NCI-H69 (cell line): ENCODE measurements at regions not wholly inside any gene's neighbourhood (a gene's known extent, or its start where the extent isn't known, plus 50 kb on each side); places are given as distances from the start of the nearest gene placed in this dataset.

Experiments
- DNase-seq: peaks from one replicate; lab custom pipeline; 2025; lab: John Stamatoyannopoulos, UW

- DNase-seq, result no peak
Observed at GRCh38 chr6:11925805-11926204, 86.3 kb upstream of the HIVEP1 start.

DNA sequence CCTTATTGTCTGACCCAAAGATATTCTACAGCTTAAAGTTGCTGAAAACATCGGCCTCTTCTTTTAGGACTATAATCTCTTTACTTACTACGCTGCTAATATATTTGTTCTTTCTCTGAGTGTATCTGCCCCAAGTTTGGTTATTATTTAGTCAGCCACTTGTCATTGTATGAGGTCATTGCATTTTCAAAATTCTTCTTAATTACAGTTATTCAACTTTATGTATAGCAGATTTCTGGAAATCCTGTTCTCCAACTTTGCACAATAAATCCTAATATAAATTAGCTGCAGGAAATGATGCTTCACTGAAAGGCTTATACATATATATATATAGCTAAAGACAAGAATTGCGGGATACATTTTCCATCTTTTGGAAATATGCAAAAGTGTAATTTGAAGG lies 88.5 kb upstream of the HIVEP1 start:
- no peak for DNase-seq

DNA sequence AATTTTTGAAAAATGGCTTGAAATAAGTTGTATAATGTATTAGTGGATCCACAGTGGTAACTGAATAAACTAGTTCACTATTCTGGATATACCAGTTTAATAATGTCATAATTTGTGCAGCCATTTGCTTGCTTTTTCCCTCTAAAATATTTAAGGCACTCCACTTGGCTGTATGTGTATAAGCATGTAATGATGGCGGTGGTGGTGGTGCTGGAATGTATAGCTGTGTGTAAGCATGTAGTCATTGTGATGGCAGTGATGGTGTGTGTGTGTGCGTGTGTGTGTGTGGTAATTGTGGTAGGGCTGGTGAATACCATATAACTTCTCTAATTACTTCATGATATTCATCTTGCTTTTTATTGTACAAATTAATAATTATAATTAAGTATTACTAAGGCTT lies 89.2 kb upstream of the HIVEP1 start:
- no peak for DNase-seq

GRCh38 chr6:11921751-11922150 lies 90.4 kb upstream of the HIVEP1 start:
- DNase-seq, result no peak

- DNase-seq, result peak; percentile 12
Observed at GRCh38 chr6:11921017-11921438, 91.1 kb upstream of the HIVEP1 start.

- DNase-seq, result no peak
Observed at GRCh38 chr6:11920566-11920965, 91.5 kb upstream of the HIVEP1 start.

GRCh38 chr6:11919771-11920440 lies 92.2 kb upstream of the HIVEP1 start:
- peak; percentile 47 for DNase-seq

DNA sequence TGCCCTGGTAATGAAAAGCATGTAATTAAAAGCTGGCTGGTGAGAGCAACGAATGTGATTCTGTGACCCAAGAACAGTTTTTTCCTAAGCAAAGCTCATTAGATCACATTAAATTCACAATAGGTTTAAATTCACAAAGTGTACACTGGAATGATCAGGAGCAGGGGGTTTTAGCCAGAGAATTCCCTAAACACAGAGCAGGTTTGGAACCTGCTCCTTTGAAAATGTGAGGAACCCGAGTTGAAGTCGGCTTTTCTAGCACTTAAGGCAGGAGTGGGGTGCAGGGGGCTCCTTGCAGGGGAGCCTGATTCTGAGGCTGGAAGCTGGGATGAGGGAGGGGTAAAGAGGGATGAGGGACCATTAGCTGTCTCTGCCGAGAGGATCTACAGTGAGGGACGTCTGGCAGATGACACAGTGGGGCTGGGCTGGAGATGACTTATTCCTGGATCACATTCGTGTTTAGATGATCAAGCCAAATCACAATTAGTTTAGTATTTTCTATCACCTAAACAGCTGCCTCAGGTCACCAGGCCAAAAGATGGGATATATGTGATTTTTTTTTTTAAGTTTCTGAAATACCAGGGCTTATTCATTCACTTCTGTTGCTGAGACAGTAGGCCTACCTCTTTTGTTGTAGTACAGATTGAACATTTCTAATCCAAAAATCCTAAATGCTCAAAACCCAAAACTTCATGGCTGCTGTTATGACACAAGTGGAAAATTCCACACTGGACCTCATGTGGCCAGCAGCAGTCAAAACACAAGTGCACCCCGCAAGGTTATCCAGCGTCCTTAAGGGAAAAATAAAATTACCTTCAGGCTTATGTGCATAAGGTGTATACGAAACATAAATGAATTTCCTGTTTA lies 93.1 kb upstream of the HIVEP1 start:
- peak; percentile 94 for DNase-seq

- DNase-seq, result peak; percentile 63
Observed at GRCh38 chr6:11917951-11918738, 94.0 kb upstream of the HIVEP1 start.

GRCh38 chr6:11912420-11912819 lies 99.7 kb upstream of the HIVEP1 start:
- peak; percentile 5 for DNase-seq

GRCh38 chr6:11911538-11911937 lies 100.6 kb upstream of the HIVEP1 start:
- no peak for DNase-seq

- no peak for DNase-seq
Observed at GRCh38 chr6:11909696-11910132, 102.4 kb upstream of the HIVEP1 start.

- no peak for DNase-seq
Observed at GRCh38 chr6:11908436-11909105, 103.5 kb upstream of the HIVEP1 start.

DNA sequence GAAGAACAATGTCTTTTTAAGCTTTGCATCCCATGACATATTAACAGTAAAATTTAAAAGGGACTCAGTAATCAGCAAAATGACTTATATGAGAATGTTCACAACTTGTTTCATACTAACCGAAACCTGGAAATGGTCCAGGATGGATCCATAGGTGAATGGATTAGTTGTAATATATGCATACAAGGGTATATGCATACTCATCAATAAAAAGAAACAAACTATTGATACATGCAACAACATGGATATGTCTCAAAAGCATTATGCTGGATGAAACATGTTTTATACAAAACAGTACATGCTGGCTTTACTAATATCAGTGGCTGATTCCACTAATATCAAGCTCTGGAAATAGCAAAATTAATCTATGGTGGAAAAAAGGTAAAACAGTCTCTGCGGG lies 108.5 kb upstream of the HIVEP1 start:
- no peak for DNase-seq

- DNase-seq, result no peak
Observed at GRCh38 chr6:11902527-11902926, 109.6 kb upstream of the HIVEP1 start.

- no peak for DNase-seq
Observed at GRCh38 chr6:11900662-11901598, 111.2 kb upstream of the HIVEP1 start.

GRCh38 chr6:11899645-11900044 lies 112.5 kb upstream of the HIVEP1 start:
- DNase-seq, result no peak

DNA sequence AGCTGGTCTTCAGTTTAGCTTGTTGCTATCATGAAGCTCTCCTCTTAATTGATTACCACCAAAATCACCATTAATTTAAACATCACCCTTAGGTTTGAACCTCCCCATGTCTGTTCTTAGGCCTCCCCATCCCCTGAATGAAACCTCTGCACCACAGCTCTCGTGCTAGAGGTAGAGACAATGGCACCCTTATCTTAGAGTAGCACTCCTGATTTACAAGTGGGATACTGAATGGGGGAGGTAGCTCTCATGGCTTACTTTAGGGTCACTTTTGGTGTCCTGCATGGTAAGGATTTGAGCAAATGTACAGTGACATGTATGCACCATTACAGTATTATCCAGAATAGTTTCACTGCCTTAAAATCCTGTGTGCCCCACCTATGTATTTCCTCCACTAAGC lies 115.6 kb upstream of the ADTRP start:
- no peak for DNase-seq

- no peak for DNase-seq
Observed at GRCh38 chr6:11891547-11891946, 112.9 kb upstream of the ADTRP start.

GRCh38 chr6:11890849-11891248 lies 112.2 kb upstream of the ADTRP start:
- DNase-seq, result no peak

- no peak for DNase-seq
Observed at GRCh38 chr6:11890209-11890608, 111.6 kb upstream of the ADTRP start.
